ENCODE measurements at regions not wholly inside any gene's neighbourhood (a gene's known extent, or its start where the extent isn't known, plus 50 kb on each side); places are given as distances from the start of the nearest gene placed in this dataset.
"Not testable (repeated sequence)": the region's sequence is repeated elsewhere in the genome, so short reads cannot be mapped to it uniquely, and the experiment has no call there.

GRCh38 chr4:104901961-104902605, 244.6 kb upstream of the TET2 start:
- no peak overlapping the region for H3K4me3 Mint-ChIP-seq
- DNase-seq: no peak
- peaks cover 2% of the 10 kb centered on the region for H3K4me1 Mint-ChIP-seq
- no peaks in the 10 kb centered on the region for H3K27me3 Mint-ChIP-seq
- H3K36me3 Mint-ChIP-seq: peaks cover 5% of the 10 kb centered on the region
- CTCF ChIA-PET: no interaction called here
- peaks cover 6% of the 10 kb centered on the region for H3K9me3 Mint-ChIP-seq (ENCODE audit: low read depth)
- ATAC-seq: no peak
- no peak overlapping the region for H3K27ac Mint-ChIP-seq

- ATAC-seq (no peak), DNase-seq (no peak)
- Mint-ChIP-seq H3K9me3 (ENCODE audit: low read depth) (no peaks in the 10 kb centered on the region), H3K36me3 (no peaks in the 10 kb centered on the region), H3K27me3 (peaks cover 3% of the 10 kb centered on the region), H3K4me3 (no peak overlapping the region), H3K4me1 (no peaks in the 10 kb centered on the region), H3K27ac (no peak overlapping the region)
- CTCF ChIA-PET: no interaction called here
Measured at GRCh38 chr4:104905065-104905464, 241.6 kb upstream of the TET2 start.

DNA sequence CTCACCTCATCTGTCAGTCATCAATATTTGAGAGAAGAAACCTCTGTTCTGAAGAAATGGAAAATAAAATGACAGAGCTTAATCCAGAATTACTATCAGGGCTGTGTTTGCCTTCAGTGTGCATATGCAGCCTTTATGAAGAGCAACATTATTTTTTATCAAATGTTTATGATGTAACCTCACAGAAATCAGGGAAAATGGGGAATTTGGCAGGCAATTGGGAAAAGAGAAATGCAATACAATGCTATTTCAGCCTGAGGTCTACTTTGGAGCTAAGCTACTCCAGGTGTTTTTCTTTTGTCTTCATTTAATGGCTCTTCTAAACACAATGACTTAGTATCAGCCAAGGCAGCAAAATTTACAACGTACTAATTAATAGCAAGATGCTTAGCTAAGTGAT, 241.1 kb upstream of the TET2 start:
- CTCF ChIA-PET: no interaction called here
- peaks cover 3% of the 10 kb centered on the region for H3K27me3 Mint-ChIP-seq
- H3K9me3 Mint-ChIP-seq (ENCODE audit: low read depth): no peaks in the 10 kb centered on the region
- H3K27ac Mint-ChIP-seq: no peak overlapping the region
- H3K4me1 Mint-ChIP-seq: no peaks in the 10 kb centered on the region
- H3K36me3 Mint-ChIP-seq: no peaks in the 10 kb centered on the region
- DNase-seq: no peak
- ATAC-seq: no peak
- H3K4me3 Mint-ChIP-seq: no peak overlapping the region

DNA sequence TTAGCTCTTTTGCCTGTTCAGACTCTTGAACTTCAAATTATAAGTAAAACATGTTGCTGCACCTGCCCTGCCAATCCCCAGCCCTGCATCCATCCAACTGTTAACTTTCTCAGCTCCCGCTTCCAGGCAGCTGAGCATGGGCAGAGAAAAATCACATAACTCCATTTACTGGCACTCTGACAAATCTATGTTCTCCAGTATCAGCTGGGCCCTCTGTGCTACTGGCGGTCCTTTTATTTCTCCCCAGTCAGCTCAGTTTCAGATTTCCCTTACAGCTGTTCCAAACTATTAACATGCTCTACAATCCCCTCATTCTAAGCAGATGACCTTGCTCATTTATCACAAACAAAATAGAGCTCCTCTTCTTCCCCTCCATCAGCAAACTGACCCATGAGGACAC, 240.4 kb upstream of the TET2 start:
- ATAC-seq: no peak
- CTCF ChIA-PET: no interaction called here
- Mint-ChIP-seq H3K4me1 (no peaks in the 10 kb centered on the region), H3K36me3 (no peaks in the 10 kb centered on the region), H3K27me3 (peaks cover 3% of the 10 kb centered on the region), H3K9me3 (ENCODE audit: low read depth) (no peaks in the 10 kb centered on the region), H3K4me3 (no peak overlapping the region), H3K27ac (no peak overlapping the region)
- DNase-seq: no peak

GRCh38 chr4:104907074-104907649, 239.5 kb upstream of the TET2 start:
- Mint-ChIP-seq H3K4me1 (no peaks in the 10 kb centered on the region), H3K4me3 (no peak overlapping the region), H3K27ac (no peak overlapping the region), H3K27me3 (peaks cover 3% of the 10 kb centered on the region), H3K36me3 (no peaks in the 10 kb centered on the region), H3K9me3 (ENCODE audit: low read depth) (no peaks in the 10 kb centered on the region)
- CTCF ChIA-PET: no interaction called here
- no peak for ATAC-seq
- no peak for DNase-seq

DNA sequence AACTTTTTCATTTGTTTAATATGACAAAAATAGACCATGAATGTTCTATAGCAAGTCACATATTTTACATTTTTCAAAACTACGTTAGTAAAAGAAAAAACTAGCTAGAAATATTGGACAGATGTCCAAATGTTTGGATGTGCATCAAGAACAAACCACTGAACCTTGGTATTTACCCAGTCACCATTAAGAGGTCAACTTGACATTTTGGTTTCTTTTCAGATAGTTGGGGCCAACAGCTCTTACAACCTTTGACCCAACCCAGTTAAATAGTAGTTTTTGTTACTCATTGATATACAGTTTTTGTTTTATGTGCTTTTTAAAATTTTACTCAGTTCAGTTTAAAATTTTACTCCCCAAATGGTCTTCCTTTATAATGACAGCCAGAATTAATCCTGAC, 238.7 kb upstream of the TET2 start:
- CTCF ChIA-PET: no interaction called here
- H3K27me3 Mint-ChIP-seq: peaks cover 3% of the 10 kb centered on the region
- H3K27ac Mint-ChIP-seq: no peak overlapping the region
- H3K36me3 Mint-ChIP-seq: no peaks in the 10 kb centered on the region
- no peak for DNase-seq
- no peaks in the 10 kb centered on the region for H3K9me3 Mint-ChIP-seq (ENCODE audit: low read depth)
- H3K4me3 Mint-ChIP-seq: no peak overlapping the region
- H3K4me1 Mint-ChIP-seq: no peaks in the 10 kb centered on the region
- ATAC-seq: no peak

- Mint-ChIP-seq H3K27me3 (peaks cover 3% of the 10 kb centered on the region), H3K4me3 (no peak overlapping the region), H3K9me3 (ENCODE audit: low read depth) (no peaks in the 10 kb centered on the region), H3K36me3 (no peaks in the 10 kb centered on the region), H3K27ac (no peak overlapping the region), H3K4me1 (no peaks in the 10 kb centered on the region)
- no peak for ATAC-seq
- CTCF ChIA-PET: no interaction called here
- DNase-seq: no peak
Measured at GRCh38 chr4:104909376-104909775, 237.3 kb upstream of the TET2 start.

- DNase-seq: no peak
- no peaks in the 10 kb centered on the region for H3K36me3 Mint-ChIP-seq
- H3K9me3 Mint-ChIP-seq (ENCODE audit: low read depth): no peaks in the 10 kb centered on the region
- CTCF ChIA-PET: no interaction called here
- no peak overlapping the region for H3K27ac Mint-ChIP-seq
- no peaks in the 10 kb centered on the region for H3K4me1 Mint-ChIP-seq
- no peak for ATAC-seq
- peaks cover 3% of the 10 kb centered on the region for H3K27me3 Mint-ChIP-seq
- no peak overlapping the region for H3K4me3 Mint-ChIP-seq
Measured at GRCh38 chr4:104912518-104912917, 234.2 kb upstream of the TET2 start.

DNA sequence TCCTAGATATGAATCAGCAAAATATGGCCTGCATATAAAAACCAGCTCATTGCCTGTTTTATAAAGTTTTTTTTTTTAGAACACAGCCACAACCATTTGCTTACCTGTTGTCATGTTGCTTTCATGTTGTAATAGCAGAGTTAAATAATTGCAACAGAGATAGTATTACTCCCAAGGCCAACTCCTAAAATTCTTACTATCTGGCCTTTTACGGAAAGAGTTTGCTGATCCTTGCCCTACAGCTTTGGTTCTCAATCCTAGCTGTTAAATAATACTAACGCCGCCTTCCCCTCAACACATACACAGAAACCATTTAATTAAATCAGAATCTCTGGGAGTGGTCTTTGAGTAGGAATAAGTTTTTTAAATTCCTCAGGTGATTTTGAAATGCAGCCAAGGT, 231.3 kb upstream of the TET2 start:
- CTCF ChIA-PET: no interaction called here
- no peaks in the 10 kb centered on the region for H3K4me1 Mint-ChIP-seq
- no peaks in the 10 kb centered on the region for H3K36me3 Mint-ChIP-seq
- DNase-seq: no peak
- no peak overlapping the region for H3K4me3 Mint-ChIP-seq
- no peak for ATAC-seq
- no peaks in the 10 kb centered on the region for H3K9me3 Mint-ChIP-seq (ENCODE audit: low read depth)
- no peak overlapping the region for H3K27ac Mint-ChIP-seq
- no peaks in the 10 kb centered on the region for H3K27me3 Mint-ChIP-seq

DNA sequence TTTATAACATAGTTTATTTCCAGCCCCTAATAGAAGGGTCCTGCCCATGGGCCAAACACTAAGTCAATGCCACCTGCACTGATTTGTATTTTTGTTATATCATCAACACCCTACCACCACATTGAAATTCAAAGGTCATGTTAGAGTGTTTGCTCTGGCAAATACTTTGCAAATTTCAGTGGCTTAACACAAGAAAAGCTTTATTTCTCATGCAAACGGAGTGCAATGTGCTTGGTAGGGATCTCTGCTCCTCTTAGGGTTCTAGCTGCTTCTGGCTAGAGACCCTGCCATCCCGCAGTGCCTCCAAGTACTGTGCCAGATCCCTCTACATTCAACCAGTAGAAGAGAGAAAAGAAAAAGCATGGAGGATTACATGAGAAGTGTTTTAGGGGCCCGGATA, 230.8 kb upstream of the TET2 start:
- CTCF ChIA-PET: no interaction called here
- Mint-ChIP-seq H3K9me3 (ENCODE audit: low read depth) (no peaks in the 10 kb centered on the region), H3K27me3 (no peaks in the 10 kb centered on the region), H3K4me1 (no peaks in the 10 kb centered on the region), H3K4me3 (no peak overlapping the region), H3K36me3 (no peaks in the 10 kb centered on the region), H3K27ac (no peak overlapping the region)
- DNase-seq (no peak), ATAC-seq (no peak)

GRCh38 chr4:104919406-104919805, 227.3 kb upstream of the TET2 start:
- H3K4me3 Mint-ChIP-seq: no peak overlapping the region
- no peak for DNase-seq
- no peaks in the 10 kb centered on the region for H3K36me3 Mint-ChIP-seq
- CTCF ChIA-PET: no interaction called here
- ATAC-seq: no peak
- H3K27me3 Mint-ChIP-seq: no peaks in the 10 kb centered on the region
- no peak overlapping the region for H3K27ac Mint-ChIP-seq
- no peaks in the 10 kb centered on the region for H3K9me3 Mint-ChIP-seq (ENCODE audit: low read depth)
- H3K4me1 Mint-ChIP-seq: no peaks in the 10 kb centered on the region

- H3K27me3 Mint-ChIP-seq: no peaks in the 10 kb centered on the region
- peaks cover 5% of the 10 kb centered on the region for H3K36me3 Mint-ChIP-seq
- DNase-seq (no peak), ATAC-seq (no peak)
- CTCF ChIA-PET: no interaction called here
- H3K4me1 Mint-ChIP-seq: peaks cover 29% of the 10 kb centered on the region
- H3K4me3 Mint-ChIP-seq: no peak overlapping the region
- no peak overlapping the region for H3K27ac Mint-ChIP-seq
- H3K9me3 Mint-ChIP-seq (ENCODE audit: low read depth): no peaks in the 10 kb centered on the region
Measured at GRCh38 chr4:104930298-104930697, 216.4 kb upstream of the TET2 start.

- not testable (repeated sequence) for H3K4me3 Mint-ChIP-seq
Measured at GRCh38 chr4:104930745-104931736, 215.6 kb upstream of the TET2 start.

DNA sequence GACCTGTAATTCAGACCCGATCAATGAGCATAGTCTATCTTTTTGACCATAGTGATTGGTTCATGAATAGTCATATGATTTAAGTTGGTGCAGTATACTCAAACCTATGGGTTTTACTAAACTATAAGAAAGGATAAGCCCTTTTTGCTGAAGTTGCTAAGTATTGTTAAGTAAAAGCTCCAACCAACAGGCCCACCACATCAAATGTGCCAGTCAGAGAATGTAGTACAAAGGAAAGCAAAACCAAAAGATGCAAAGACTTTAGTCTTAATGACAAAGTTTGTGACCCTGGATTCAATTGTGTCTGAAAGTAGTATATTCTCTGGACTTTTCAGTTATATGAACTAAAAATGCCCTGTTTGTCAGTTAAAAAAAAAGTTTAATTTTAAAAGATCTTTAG, 208.1 kb upstream of the TET2 start:
- DNase-seq (no peak), ATAC-seq (no peak)
- Mint-ChIP-seq H3K4me1 (peaks cover 4% of the 10 kb centered on the region), H3K27me3 (no peaks in the 10 kb centered on the region), H3K36me3 (peaks cover 2% of the 10 kb centered on the region), H3K9me3 (ENCODE audit: low read depth) (no peaks in the 10 kb centered on the region), H3K4me3 (no peak overlapping the region), H3K27ac (no peak overlapping the region)
- CTCF ChIA-PET: no interaction called here

More at GRCh38 chr4:104930745-104931736, 215.6 kb upstream of the TET2 start:
- H3K4me1 Mint-ChIP-seq: peaks cover 29% of the 10 kb centered on the region
- not testable (repeated sequence) for H3K9me3 Mint-ChIP-seq (ENCODE audit: low read depth); H3K36me3 Mint-ChIP-seq; H3K27me3 Mint-ChIP-seq
- DNase-seq: peak; percentile 64
- peak; percentile 51 for ATAC-seq
- H3K27ac Mint-ChIP-seq: peak overlapping the region; percentile 71
- CTCF ChIA-PET: interaction anchor here (1.5 kb wide), 1 partner anchor 543 kb away, joined by 4 read pairs; the partner anchor contains the start of gene PPA2
